ENCODE measurements at regions not wholly inside any gene's neighbourhood (a gene's known extent, or its start where the extent isn't known, plus 50 kb on each side); places are given as distances from the start of the nearest gene placed in this dataset.

DNA sequence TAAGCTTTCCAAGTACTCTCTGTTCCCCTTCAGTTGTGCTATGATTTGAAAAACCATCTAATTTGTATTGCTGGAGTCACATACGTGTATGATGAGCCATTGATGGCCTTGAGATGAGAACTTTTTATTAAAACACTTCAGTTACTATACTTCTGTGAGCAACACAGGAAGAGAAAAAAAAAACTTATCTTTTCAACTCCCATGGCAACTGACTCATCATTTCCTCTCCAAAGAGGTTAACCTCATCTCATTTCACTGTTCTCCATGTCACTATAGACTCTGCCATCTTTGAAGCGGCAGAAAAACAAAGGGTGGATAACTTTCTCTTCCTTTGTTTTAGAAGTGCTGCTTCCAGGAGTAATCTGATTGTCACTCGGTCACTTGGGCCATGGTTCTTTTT lies 104.3 kb upstream of the PCSK1 start (continued):
- no peak; the same call in 1 of the 2 replicates for TF ChIP-seq PBX3 (IDR thresholded peaks at IDR 0.05)
- TF ChIP-seq USF1 (IDR thresholded peaks at IDR 0.05; ENCODE audit: borderline replicate concordance, low read depth): no peak
- TF ChIP-seq REST (IDR thresholded peaks at IDR 0.05; ENCODE audit: low read depth, low read length): no peak
- TF ChIP-seq, protein P1, sequence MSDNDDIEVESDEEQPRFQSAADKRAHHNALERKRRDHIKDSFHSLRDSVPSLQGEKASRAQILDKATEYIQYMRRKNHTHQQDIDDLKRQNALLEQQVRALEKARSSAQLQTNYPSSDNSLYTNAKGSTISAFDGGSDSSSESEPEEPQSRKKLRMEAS (IDR thresholded peaks at IDR 0.05; ENCODE audit: low read depth): no peak
- TF ChIP-seq, protein P2, sequence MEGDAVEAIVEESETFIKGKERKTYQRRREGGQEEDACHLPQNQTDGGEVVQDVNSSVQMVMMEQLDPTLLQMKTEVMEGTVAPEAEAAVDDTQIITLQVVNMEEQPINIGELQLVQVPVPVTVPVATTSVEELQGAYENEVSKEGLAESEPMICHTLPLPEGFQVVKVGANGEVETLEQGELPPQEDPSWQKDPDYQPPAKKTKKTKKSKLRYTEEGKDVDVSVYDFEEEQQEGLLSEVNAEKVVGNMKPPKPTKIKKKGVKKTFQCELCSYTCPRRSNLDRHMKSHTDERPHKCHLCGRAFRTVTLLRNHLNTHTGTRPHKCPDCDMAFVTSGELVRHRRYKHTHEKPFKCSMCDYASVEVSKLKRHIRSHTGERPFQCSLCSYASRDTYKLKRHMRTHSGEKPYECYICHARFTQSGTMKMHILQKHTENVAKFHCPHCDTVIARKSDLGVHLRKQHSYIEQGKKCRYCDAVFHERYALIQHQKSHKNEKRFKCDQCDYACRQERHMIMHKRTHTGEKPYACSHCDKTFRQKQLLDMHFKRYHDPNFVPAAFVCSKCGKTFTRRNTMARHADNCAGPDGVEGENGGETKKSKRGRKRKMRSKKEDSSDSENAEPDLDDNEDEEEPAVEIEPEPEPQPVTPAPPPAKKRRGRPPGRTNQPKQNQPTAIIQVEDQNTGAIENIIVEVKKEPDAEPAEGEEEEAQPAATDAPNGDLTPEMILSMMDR (IDR thresholded peaks at IDR 0.05): no peak
- no peak; a peak in 1 of 4 replicates for TF ChIP-seq EP300 (IDR thresholded peaks at IDR 0.05; ENCODE audit: borderline replicate concordance in 1 of 2, low read depth in 1 of 2, low read length in 1 of 2)
- TF ChIP-seq NRF1 (IDR thresholded peaks at IDR 0.05; ENCODE audit: low read depth, low read length): no peak
- TF ChIP-seq RXRA (IDR thresholded peaks at IDR 0.05; ENCODE audit: borderline replicate concordance, low read depth): no peak
- no peak for TF ChIP-seq CHD2 (IDR thresholded peaks at IDR 0.05; ENCODE audit: low read length, partially characterized antibody)

- Histone ChIP-seq H3K9ac (no peak overlapping the region), H4K20me1 (ENCODE audit: insufficient read depth) (no peaks in the 10 kb centered on the region), H3K9me2 (no peaks in the 10 kb centered on the region), H3K9me3 (0 out of 2 replicates have a peak, but pooled peaks cover 3% of the 10 kb centered on the region), H3K36me3 (replicated peaks in 1 of 2; ENCODE audit: control insufficient read depth in 1 of 2, insufficient read depth in 2 of 2, low read length in 1 of 2) (no peaks in the 10 kb centered on the region), H2AFZ (ENCODE audit: low read depth) (0 out of 2 replicates have a peak overlapping the region, but pooled peaks have one; percentile 16), H3K4me2 (no peak overlapping the region), H3K27ac (ENCODE audit: low read depth in 2 of 2, low read length in 1 of 2) (peak overlapping the region in 1 of 2 experiments; percentile 88; a peak in 1 of 4 replicates), H3F3A (replicated peaks; ENCODE audit: insufficient read depth) (peaks cover 21% of the 10 kb centered on the region), H3K79me2 (ENCODE audit: insufficient read depth) (no peaks in the 10 kb centered on the region), H3K27me3 (ENCODE audit: insufficient read depth) (no peaks in the 10 kb centered on the region), H3K4me3 (ENCODE audit: low read depth in 2 of 2, low read length in 1 of 2) (no peak overlapping the region), H3K4me1 (ENCODE audit: control insufficient read depth in 1 of 2, insufficient read depth in 2 of 2, low read depth in 1 of 2, low read length in 1 of 2) (peaks cover 0 to 11% of the 10 kb centered on the region in 2 experiments; a peak in 1 of 4 replicates)
- 65% methylated on average over 1 of the region's 1 CpG for WGBS (ENCODE audit: low lambda C conversion rate)
- ChIA-PET POLR2A (no interaction called here), CTCF (no interaction called here)
- TF ChIP-seq TCF12 (IDR thresholded peaks at IDR 0.05) (0 out of 2 replicates have a peak, but pooled peaks have one; percentile 14), YY1 (IDR thresholded peaks at IDR 0.05; ENCODE audit: low read depth) (no peak), RXRA (IDR thresholded peaks at IDR 0.05; ENCODE audit: borderline replicate concordance, low read depth) (0 out of 2 replicates have a peak, but pooled peaks have one; percentile 10), GABPA (IDR thresholded peaks at IDR 0.05; ENCODE audit: low read depth) (no peak)
- TF ChIP-seq, protein P3, sequence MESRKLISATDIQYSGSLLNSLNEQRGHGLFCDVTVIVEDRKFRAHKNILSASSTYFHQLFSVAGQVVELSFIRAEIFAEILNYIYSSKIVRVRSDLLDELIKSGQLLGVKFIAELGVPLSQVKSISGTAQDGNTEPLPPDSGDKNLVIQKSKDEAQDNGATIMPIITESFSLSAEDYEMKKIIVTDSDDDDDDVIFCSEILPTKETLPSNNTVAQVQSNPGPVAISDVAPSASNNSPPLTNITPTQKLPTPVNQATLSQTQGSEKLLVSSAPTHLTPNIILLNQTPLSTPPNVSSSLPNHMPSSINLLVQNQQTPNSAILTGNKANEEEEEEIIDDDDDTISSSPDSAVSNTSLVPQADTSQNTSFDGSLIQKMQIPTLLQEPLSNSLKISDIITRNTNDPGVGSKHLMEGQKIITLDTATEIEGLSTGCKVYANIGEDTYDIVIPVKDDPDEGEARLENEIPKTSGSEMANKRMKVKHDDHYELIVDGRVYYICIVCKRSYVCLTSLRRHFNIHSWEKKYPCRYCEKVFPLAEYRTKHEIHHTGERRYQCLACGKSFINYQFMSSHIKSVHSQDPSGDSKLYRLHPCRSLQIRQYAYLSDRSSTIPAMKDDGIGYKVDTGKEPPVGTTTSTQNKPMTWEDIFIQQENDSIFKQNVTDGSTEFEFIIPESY (IDR thresholded peaks at IDR 0.05; ENCODE audit: borderline replicate concordance, low read depth): no peak
- no peak for DNase-seq
These were observed 105.8 kb upstream of the PCSK1 start for GRCh38 chr5:96538808-96539250.
